GM23248 (cell line): ENCODE measurements at regions not wholly inside any gene's neighbourhood (a gene's known extent, or its start where the extent isn't known, plus 50 kb on each side); places are given as distances from the start of the nearest gene placed in this dataset.

ENCODE experiments used
- EZH2 ChIP-seq: fragments of 200-600 bp; sonication (generic); IDR thresholded peaks from 2 replicates; pipeline ENCODE4 v1.6.1; 2018; ENCODE audit warnings: antibody characterized with exemption, mild to moderate bottlenecking; ENCODE audit not compliant: insufficient read depth, poor library complexity, severe bottlenecking
- EZH2phosphoT487 ChIP-seq: fragments of 200-600 bp; sonication (generic); IDR thresholded peaks from 2 replicates; pipeline ENCODE4 v1.6.1; 2018; ENCODE audit warnings: antibody characterized with exemption, moderate library complexity, mild to moderate bottlenecking, low read depth; ENCODE audit not compliant: insufficient read depth

GRCh38 chrX:45852884-45853283 is 652.2 kb upstream of the DIPK2B start:
- TF ChIP-seq EZH2 (no peak), EZH2phosphoT487 (no peak)
